NCI-H526 (cell line): ENCODE measurements at regions not wholly inside any gene's neighbourhood (a gene's known extent, or its start where the extent isn't known, plus 50 kb on each side); places are given as distances from the start of the nearest gene placed in this dataset.

Source experiments
- DNase-seq, 2 experiments: peaks; one replicate each; lab custom pipeline; 2025; lab: John Stamatoyannopoulos, UW

GRCh38 chr5:27814983-27815382 is 776.6 kb upstream of the CDH9 start:
- DNase-seq: no peak

- no peak for DNase-seq
Measured at GRCh38 chr5:27814286-27814685, 775.9 kb upstream of the CDH9 start.

- DNase-seq: no peak
Measured at GRCh38 chr5:27810458-27810857, 772.1 kb upstream of the CDH9 start.

GRCh38 chr5:27797220-27797619 is 758.8 kb upstream of the CDH9 start:
- no peak for DNase-seq

- DNase-seq: no peak
Measured at GRCh38 chr5:27788184-27788583, 749.8 kb upstream of the CDH9 start.

- no peak for DNase-seq
Measured at GRCh38 chr5:27784317-27784716, 745.9 kb upstream of the CDH9 start.

GRCh38 chr5:27778121-27778520 is 739.7 kb upstream of the CDH9 start:
- DNase-seq: no peak

GRCh38 chr5:27773636-27774035 is 735.2 kb upstream of the CDH9 start:
- DNase-seq: no peak

- DNase-seq: no peak
Measured at GRCh38 chr5:27773166-27773565, 734.8 kb upstream of the CDH9 start.

- DNase-seq: no peak
Measured at GRCh38 chr5:27769748-27770402, 731.5 kb upstream of the CDH9 start.

GRCh38 chr5:27748847-27749246 is 710.5 kb upstream of the CDH9 start:
- no peak for DNase-seq

GRCh38 chr5:27743383-27743979 is 705.1 kb upstream of the CDH9 start:
- peak in 1 of 2 experiments; percentile 5 for DNase-seq

GRCh38 chr5:27742805-27743204 is 704.4 kb upstream of the CDH9 start:
- no peak for DNase-seq

GRCh38 chr5:27734838-27735237 is 696.5 kb upstream of the CDH9 start:
- no peak for DNase-seq

- DNase-seq: no peak
Measured at GRCh38 chr5:27733237-27733636, 694.9 kb upstream of the CDH9 start.

GRCh38 chr5:27727254-27727653 is 688.9 kb upstream of the CDH9 start:
- no peak for DNase-seq

- no peak for DNase-seq
Measured at GRCh38 chr5:27722337-27722736, 684.0 kb upstream of the CDH9 start.

GRCh38 chr5:27708534-27708933 is 670.1 kb upstream of the CDH9 start:
- DNase-seq: no peak

GRCh38 chr5:27706832-27707231 is 668.4 kb upstream of the CDH9 start:
- DNase-seq: no peak

GRCh38 chr5:27705661-27706060 is 667.3 kb upstream of the CDH9 start:
- DNase-seq: no peak

- no peak for DNase-seq
Measured at GRCh38 chr5:27701931-27702903, 663.8 kb upstream of the CDH9 start.

GRCh38 chr5:27700526-27700925 is 662.1 kb upstream of the CDH9 start:
- no peak for DNase-seq

GRCh38 chr5:27682600-27682999 is 644.2 kb upstream of the CDH9 start:
- peak in 1 of 2 experiments; percentile 23 for DNase-seq
